A673 (cell line): ENCODE measurements at regions not wholly inside any gene's neighbourhood (a gene's known extent, or its start where the extent isn't known, plus 50 kb on each side); places are given as distances from the start of the nearest gene placed in this dataset.

Experiments used
- BruUV-seq: library from RNA; stranded (reverse); fragments of 400-500 nt; replicated peaks from 2 replicates; lab custom pipeline; 2021; lab: Mats Ljungman, UMichigan
- CTCF ChIA-PET: fragments of 300-600 bp; sonication (Branson Sonifier 250); formaldehyde crosslinking; loops from one replicate; lab custom pipeline; 2022; ENCODE audit warnings: antibody characterized with exemption; lab: Charles Lee
- POLR2A ChIA-PET: fragments of 300-600 bp; sonication (Branson Sonifier 250); formaldehyde crosslinking; loops from one replicate; lab custom pipeline; 2022; ENCODE audit warnings: antibody characterized with exemption; ENCODE audit not compliant: low non-redundant PET; lab: Charles Lee
- DNase-seq: peaks from one replicate; pipeline ENCODE4 v3.0.0-alpha.2; 2015; ENCODE audit warnings: low spot score
- H3K27ac ChIP-seq: fragments of 200-600 bp; sonication (generic); 2 replicates; pipeline ENCODE4 v1.5.1; 2016; ENCODE audit warnings: mixed run types, low read depth, mild to moderate bottlenecking, mixed read lengths, antibody characterized with exemption, low read length; ENCODE audit not compliant: poor library complexity, severe bottlenecking
- H3K27me3 ChIP-seq: fragments of 200-600 bp; sonication (generic); replicated peaks from 2 replicates; pipeline ENCODE4 v1.6.1; 2017; ENCODE audit warnings: mixed run types, low read depth, mild to moderate bottlenecking, mixed read lengths, antibody characterized with exemption, low read length; ENCODE audit not compliant: insufficient read depth, poor library complexity
- H3K36me3 ChIP-seq: fragments of 200-600 bp; sonication (generic); 2 replicates; pipeline ENCODE4 v1.6.1; 2016; ENCODE audit warnings: mixed run types, mild to moderate bottlenecking, mixed read lengths, antibody characterized with exemption, low read length; ENCODE audit not compliant: insufficient read depth, poor library complexity, severe bottlenecking
- H3K4me1 ChIP-seq: fragments of 200-600 bp; sonication (generic); 2 replicates; pipeline ENCODE4 v1.6.1; 2017; ENCODE audit warnings: mixed run types, mild to moderate bottlenecking, mixed read lengths, antibody characterized with exemption, low read length; ENCODE audit not compliant: insufficient read depth, poor library complexity, severe bottlenecking
- H3K4me3 ChIP-seq: fragments of 200-600 bp; sonication (generic); 2 replicates; pipeline ENCODE4 v1.5.1; 2016; ENCODE audit warnings: low read depth, mixed run types, mild to moderate bottlenecking, mixed read lengths, low read length; ENCODE audit not compliant: poor library complexity, severe bottlenecking
- H3K9me3 ChIP-seq: fragments of 200-600 bp; sonication (generic); 2 replicates; pipeline ENCODE4 v1.6.1; 2016; ENCODE audit warnings: mixed run types, low read depth, mild to moderate bottlenecking, mixed read lengths, antibody characterized with exemption, low read length; ENCODE audit not compliant: poor library complexity, severe bottlenecking
- EZH2 ChIP-seq: fragments of 200-600 bp; sonication (generic); IDR thresholded peaks from 2 replicates; pipeline ENCODE4 v1.6.1; 2017; ENCODE audit warnings: borderline replicate concordance, low read depth, mild to moderate bottlenecking, mixed read lengths, antibody characterized with exemption, low read length; ENCODE audit not compliant: poor library complexity, severe bottlenecking
- intact Hi-C: fragments of 100-400 bp; cut with micrococcal nuclease; formaldehyde crosslinking; loops from one replicate; pipeline ENCODE4 v1.10.0; 2022; ENCODE audit not compliant: unreplicated experiment
- TF ChIP-seq, protein P1 (sequence below): fragments of 300-800, 200-600 bp; sonication (generic); conservative IDR thresholded peaks from 2 replicates; pipeline ENCODE4 v1.5.1; 2017; ENCODE audit warnings: low read depth, mild to moderate bottlenecking, antibody characterized with exemption, low read length, moderate library complexity, mixed read lengths

DNA sequence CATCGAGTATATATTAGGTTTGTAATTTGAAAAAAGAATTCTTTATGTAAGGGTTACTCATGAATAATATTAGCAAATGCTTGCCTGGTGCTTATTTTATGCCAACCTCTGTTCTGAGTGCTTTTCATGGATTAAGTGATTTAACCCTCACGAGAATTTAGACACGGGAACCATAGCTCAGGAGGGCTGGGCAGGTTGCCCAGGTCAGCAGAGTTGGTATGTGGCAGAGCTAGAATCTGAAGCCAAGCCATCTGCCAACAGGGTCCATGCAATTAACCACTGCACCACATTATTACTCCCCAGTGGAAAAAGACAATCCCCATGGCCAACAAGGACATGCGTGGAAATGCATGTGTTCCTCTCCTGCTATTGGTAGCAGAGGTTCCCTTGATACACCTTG, 345.6 kb downstream of the CDC5L start:
- no peak for TF ChIP-seq EZH2
- TF ChIP-seq, protein P1, sequence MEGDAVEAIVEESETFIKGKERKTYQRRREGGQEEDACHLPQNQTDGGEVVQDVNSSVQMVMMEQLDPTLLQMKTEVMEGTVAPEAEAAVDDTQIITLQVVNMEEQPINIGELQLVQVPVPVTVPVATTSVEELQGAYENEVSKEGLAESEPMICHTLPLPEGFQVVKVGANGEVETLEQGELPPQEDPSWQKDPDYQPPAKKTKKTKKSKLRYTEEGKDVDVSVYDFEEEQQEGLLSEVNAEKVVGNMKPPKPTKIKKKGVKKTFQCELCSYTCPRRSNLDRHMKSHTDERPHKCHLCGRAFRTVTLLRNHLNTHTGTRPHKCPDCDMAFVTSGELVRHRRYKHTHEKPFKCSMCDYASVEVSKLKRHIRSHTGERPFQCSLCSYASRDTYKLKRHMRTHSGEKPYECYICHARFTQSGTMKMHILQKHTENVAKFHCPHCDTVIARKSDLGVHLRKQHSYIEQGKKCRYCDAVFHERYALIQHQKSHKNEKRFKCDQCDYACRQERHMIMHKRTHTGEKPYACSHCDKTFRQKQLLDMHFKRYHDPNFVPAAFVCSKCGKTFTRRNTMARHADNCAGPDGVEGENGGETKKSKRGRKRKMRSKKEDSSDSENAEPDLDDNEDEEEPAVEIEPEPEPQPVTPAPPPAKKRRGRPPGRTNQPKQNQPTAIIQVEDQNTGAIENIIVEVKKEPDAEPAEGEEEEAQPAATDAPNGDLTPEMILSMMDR = no peak
- CTCF ChIA-PET = no interaction called here
- no peak for DNase-seq
- no peak overlapping the region for H3K4me3 ChIP-seq
- BruUV-seq = no TSS peak
- intact Hi-C loops = no loop called here
- no peaks in the 10 kb centered on the region for H3K36me3 ChIP-seq
- H3K9me3 ChIP-seq = no peaks in the 10 kb centered on the region
- H3K4me1 ChIP-seq = no peaks in the 10 kb centered on the region
- no peaks in the 10 kb centered on the region for H3K27me3 ChIP-seq
- no peak overlapping the region for H3K27ac ChIP-seq
- POLR2A ChIA-PET = no interaction called here

DNA sequence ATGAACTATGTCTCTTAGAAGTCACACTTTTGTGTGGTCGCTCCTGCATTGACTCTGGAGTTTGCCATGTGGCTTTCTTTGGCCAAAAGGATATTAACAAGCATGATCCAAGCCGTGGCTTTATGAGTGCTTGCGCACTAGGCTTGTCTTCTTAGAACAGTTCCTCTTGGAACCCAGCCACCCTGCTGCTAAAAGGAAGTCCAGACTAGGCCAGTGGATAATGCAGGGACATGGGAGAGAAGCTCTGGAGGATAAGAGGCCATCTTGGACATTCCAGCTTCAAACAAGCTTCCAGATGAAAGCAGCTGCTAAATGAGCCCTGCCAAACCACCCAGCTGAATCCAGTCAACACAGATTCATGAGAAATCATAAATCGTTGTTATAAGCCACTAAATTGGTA, 346.4 kb downstream of the CDC5L start:
- H3K4me3 ChIP-seq = no peak overlapping the region
- no peak for DNase-seq
- intact Hi-C loops = no loop called here
- ChIA-PET CTCF (no interaction called here), POLR2A (no interaction called here)
- H3K4me1 ChIP-seq = no peaks in the 10 kb centered on the region
- no peaks in the 10 kb centered on the region for H3K9me3 ChIP-seq
- no peak overlapping the region for H3K27ac ChIP-seq
- TF ChIP-seq EZH2 = no peak
- TF ChIP-seq, protein P1 = no peak
- no peaks in the 10 kb centered on the region for H3K27me3 ChIP-seq
- no TSS peak for BruUV-seq
- no peaks in the 10 kb centered on the region for H3K36me3 ChIP-seq

DNA sequence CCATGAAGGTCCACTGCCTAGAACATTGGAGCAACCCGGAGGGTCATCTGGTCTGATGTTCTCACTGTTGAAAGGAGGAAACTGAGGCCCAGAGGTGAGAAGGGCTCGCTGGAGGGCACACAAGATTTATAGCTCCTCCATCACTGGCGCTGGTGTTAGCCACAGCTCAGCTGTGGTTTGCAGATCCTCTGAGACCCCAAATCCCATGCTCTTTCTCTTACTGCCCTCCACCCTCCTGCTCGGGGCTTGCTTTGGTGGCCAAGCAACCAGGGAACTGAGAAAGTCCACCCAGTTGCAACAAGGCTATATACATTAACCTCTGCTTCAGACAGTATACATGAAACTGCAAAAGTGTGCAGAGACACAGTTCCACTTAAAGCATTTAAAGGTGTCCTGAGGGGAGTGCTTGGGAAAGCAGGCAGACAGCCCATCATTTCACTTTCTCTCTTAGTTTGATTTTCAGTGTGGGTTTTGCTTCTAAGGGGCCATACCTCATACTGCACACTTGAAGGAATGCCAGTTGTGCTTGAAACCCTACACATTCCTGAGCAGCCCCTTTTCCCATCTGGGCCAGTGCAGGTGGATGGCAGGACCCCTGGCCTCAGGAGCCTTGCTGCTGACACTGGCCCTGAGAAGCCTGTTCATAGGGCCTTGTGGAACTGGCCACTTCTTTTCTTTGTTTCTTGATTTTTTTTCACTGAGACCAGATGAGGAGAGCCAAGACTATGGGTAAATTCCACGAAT, 347.6 kb downstream of the CDC5L start:
- no peaks in the 10 kb centered on the region for H3K4me1 ChIP-seq
- no peaks in the 10 kb centered on the region for H3K36me3 ChIP-seq
- no peak for DNase-seq
- H3K4me3 ChIP-seq = no peak overlapping the region
- H3K9me3 ChIP-seq = no peaks in the 10 kb centered on the region
- no peak overlapping the region for H3K27ac ChIP-seq
- no peaks in the 10 kb centered on the region for H3K27me3 ChIP-seq
- CTCF ChIA-PET = no interaction called here
- POLR2A ChIA-PET = no interaction called here
- intact Hi-C loops = no loop called here
- BruUV-seq = no TSS peak
- TF ChIP-seq, protein P1 = no peak
- TF ChIP-seq EZH2 = no peak
